ENCODE measurements at regions not wholly inside any gene's neighbourhood (a gene's known extent, or its start where the extent isn't known, plus 50 kb on each side); places are given as distances from the start of the nearest gene placed in this dataset.

DNA sequence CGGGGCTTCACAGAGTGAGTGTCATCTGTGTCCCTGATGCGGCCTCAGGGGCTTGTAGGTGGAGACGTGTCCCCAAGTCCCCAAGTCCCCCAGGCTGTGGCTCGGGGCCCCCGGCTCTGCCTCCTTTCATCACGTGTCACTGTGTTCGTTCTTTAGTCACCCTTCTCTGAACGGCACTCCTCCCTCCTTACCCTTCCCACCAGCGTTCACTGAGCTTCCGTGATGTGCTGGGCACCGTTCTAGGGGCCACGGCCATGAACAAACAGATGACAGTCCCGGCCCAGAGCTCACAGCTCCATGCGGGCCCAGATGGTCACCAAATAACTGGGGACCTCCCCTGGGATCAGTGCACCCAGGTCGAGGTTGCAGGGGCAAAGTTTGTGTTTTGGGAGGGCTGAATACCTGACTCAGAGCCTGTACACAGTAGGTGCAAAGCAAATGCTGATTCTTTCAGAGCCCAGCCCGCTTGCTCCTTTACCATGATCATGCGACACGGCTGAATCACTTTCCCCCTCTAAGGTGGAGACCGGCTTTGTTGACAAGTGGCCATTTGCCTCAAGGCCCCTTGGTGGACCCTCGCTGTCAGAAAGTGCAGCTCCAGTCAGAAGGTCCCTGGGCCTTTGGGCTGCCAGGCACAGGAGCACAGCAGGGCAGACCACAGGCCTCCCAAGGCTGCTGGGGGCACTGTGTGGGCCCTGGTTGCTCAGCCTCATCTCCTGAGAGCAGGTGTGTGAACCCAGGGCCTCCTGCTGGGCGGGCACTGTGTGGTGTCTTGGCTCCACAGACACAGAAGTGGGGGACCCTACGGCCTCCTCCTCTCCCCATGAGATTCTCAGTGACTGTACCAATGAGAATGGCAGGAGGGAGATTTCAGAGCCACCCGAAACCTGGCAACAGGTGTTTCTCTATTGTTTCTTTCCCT, 592.5 kb downstream of the PTPRU start:
- Histone ChIP-seq H3K9me3 (ENCODE audit: low read length) (no peaks in the 10 kb centered on the region), H3K4me1 (ENCODE audit: insufficient read depth, low read length) (no peaks in the 10 kb centered on the region), H3K27me3 (ENCODE audit: control insufficient read depth in 1 of 2, insufficient read depth in 2 of 2, low read length in 2 of 2) (peaks cover 0 to 22% of the 10 kb centered on the region in 2 donors), H3K27ac (ENCODE audit: low read depth, low read length) (no peak overlapping the region), H3K36me3 (ENCODE audit: insufficient read depth, low read length) (no peaks in the 10 kb centered on the region), H3K4me3 (ENCODE audit: low read depth in 1 of 2, low read length in 2 of 2) (no peak overlapping the region), H3K9ac (ENCODE audit: low read length) (no peak overlapping the region)

DNA sequence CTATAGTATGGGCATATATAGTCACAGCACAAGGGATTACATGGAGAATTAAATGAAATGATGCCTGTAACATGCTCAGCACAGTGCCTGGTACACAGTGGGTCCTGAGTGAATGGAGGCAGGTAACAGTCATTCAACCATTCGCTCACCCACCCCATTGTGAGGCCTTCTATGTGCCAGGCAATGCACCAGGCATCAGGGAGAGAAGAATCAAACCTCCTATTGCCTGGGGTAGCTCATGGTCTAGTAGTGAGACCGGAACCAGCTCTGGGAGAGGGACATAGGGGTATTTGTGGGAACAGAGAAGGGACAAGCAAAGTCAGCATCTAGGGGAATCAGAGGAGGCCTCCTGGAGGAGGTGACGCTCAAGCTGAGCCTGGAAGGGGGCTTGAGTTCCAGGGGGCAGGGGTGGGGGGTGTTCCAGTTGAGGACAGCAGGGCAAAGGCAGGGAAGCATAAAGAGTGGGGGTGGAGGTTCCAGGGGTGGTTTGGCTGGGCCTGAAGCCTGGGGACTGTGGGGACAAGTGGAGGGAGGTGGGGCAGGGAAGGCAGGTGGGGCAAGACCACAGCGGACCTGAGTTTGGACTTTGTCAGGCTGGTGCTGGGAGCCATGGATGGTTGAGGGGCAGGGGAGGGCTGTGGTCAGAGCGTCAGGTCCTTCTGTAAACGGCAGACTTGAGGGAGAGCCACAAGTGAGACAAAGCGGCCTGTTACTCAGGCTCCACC, 591.6 kb downstream of the PTPRU start:
- Histone ChIP-seq H3K36me3 (ENCODE audit: insufficient read depth, low read length) (no peaks in the 10 kb centered on the region), H3K4me1 (ENCODE audit: insufficient read depth, low read length) (no peaks in the 10 kb centered on the region), H3K9me3 (ENCODE audit: low read length) (no peaks in the 10 kb centered on the region), H3K27ac (ENCODE audit: low read depth, low read length) (no peak overlapping the region), H3K4me3 (ENCODE audit: low read depth in 1 of 2, low read length in 2 of 2) (no peak overlapping the region), H3K27me3 (ENCODE audit: control insufficient read depth in 1 of 2, insufficient read depth in 2 of 2, low read length in 2 of 2) (peaks cover 0 to 22% of the 10 kb centered on the region in 2 donors), H3K9ac (ENCODE audit: low read length) (no peak overlapping the region)

DNA sequence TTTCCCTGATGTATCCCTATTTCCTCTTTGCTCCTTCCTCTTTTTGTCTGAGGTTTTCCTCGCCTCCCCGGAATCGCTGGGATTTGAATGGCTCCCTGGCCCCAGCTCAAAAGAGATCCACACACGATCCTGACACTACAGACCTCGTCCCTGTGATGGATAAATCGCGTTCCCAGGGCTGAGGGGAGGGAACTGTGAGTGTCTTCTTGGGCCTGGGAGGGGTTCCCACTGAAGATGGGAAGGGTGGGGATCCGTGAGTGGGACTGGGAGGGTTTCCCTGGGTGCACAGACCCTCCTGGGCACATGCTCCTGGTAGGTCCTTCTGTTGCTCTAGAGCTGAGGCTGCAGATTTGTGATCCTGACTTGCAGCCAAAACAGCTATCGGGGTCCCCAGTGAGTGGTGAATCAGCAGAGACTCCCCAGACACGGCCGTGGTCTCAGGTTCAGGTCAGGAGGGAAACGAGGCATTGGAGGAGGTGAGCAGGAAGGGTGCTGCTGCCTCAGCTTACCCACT, 591.0 kb downstream of the PTPRU start:
- Histone ChIP-seq H3K9me3 (ENCODE audit: low read length) (no peaks in the 10 kb centered on the region), H3K4me3 (ENCODE audit: low read depth in 1 of 2, low read length in 2 of 2) (no peak overlapping the region), H3K27me3 (ENCODE audit: control insufficient read depth in 1 of 2, insufficient read depth in 2 of 2, low read length in 2 of 2) (peaks cover 0 to 22% of the 10 kb centered on the region in 2 donors), H3K36me3 (ENCODE audit: insufficient read depth, low read length) (no peaks in the 10 kb centered on the region), H3K27ac (ENCODE audit: low read depth, low read length) (no peak overlapping the region), H3K9ac (ENCODE audit: low read length) (no peak overlapping the region), H3K4me1 (ENCODE audit: insufficient read depth, low read length) (no peaks in the 10 kb centered on the region)

DNA sequence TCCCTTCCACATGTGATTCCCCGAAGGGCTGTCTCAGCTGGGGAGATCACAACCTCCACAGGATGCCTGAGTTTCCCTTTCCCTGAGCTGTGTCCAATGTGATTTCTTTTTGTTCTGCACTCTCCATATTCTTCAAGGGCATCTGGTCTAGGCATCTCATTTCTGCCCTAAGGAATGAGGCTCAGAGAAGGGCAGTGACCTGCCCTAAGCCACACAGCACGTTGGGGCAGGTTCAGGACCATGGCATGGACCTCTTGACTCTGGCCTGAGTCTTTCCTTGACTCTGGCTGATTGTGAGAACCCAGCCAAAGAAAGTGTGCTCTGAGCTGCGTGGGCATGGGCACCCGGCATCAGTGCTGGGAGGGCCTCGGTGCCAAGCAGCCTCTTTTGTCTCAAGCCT, 590.3 kb downstream of the PTPRU start:
- peaks cover 0 to 22% of the 10 kb centered on the region in 2 donors for H3K27me3 ChIP-seq (ENCODE audit: control insufficient read depth in 1 of 2, insufficient read depth in 2 of 2, low read length in 2 of 2)
- no peak overlapping the region for H3K9ac ChIP-seq (ENCODE audit: low read length)

DNA sequence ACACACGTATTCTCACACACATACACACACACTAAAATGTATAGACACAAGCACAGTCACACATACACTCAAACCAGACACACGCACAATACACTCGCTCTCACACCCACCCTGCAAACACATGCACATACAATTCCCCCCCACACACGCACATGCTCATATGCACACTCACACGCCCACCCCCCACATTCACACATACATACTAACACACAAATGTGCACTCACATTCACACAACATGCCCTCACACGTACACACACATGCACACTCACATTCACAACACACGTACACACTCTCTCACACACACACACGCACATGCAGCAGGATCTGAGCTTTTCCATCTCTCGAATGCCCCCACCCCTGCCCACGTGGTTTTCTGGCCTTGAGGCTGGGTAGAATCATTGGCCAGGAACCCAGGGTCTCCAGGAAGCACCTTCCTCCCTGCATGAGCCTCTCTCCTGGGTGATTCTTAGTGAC, 589.7 kb downstream of the PTPRU start:
- Histone ChIP-seq H3K36me3 (ENCODE audit: insufficient read depth, low read length) (no peaks in the 10 kb centered on the region), H3K4me3 (ENCODE audit: low read depth in 1 of 2, low read length in 2 of 2) (no peak overlapping the region), H3K9me3 (ENCODE audit: low read length) (no peaks in the 10 kb centered on the region), H3K9ac (ENCODE audit: low read length) (no peak overlapping the region), H3K27me3 (ENCODE audit: control insufficient read depth in 1 of 2, insufficient read depth in 2 of 2, low read length in 2 of 2) (peaks cover 0 to 22% of the 10 kb centered on the region in 2 donors), H3K4me1 (ENCODE audit: insufficient read depth, low read length) (no peaks in the 10 kb centered on the region), H3K27ac (ENCODE audit: low read depth, low read length) (no peak overlapping the region)

More for the DNA sequence above, 590.3 kb downstream of the PTPRU start:
- no peak overlapping the region for H3K4me3 ChIP-seq (ENCODE audit: low read depth in 1 of 2, low read length in 2 of 2)
- H3K4me1 ChIP-seq (ENCODE audit: insufficient read depth, low read length) = no peaks in the 10 kb centered on the region
- no peaks in the 10 kb centered on the region for H3K9me3 ChIP-seq (ENCODE audit: low read length)
- no peak overlapping the region for H3K27ac ChIP-seq (ENCODE audit: low read depth, low read length)
- H3K36me3 ChIP-seq (ENCODE audit: insufficient read depth, low read length) = no peaks in the 10 kb centered on the region

DNA sequence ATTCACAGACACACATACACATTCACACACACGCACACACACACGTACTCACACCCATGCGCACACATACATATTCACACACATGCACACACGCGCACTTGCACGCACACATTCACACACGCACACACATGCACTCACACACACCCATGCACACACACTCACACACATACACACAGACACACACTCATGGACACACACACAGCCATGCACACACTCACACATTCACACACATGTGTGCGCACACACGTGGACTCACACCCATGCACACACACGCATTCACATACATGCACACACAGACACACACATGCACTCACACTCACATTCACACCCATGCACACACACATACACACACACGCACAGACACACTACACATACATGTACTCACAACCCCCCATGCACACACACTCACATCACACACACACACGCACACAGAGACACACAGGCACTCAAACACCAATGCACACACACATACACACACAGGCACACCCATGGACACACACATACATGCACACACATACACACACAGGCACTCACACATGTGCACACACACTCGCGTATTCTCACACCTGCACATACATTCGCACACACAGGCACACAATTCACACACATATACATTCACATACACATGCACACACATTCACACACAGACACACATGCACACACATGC, 589.1 kb downstream of the PTPRU start:
- Histone ChIP-seq H3K36me3 (ENCODE audit: insufficient read depth, low read length) (no peaks in the 10 kb centered on the region), H3K9me3 (ENCODE audit: low read length) (no peaks in the 10 kb centered on the region), H3K9ac (ENCODE audit: low read length) (no peak overlapping the region), H3K4me1 (ENCODE audit: insufficient read depth, low read length) (no peaks in the 10 kb centered on the region), H3K27me3 (ENCODE audit: control insufficient read depth in 1 of 2, insufficient read depth in 2 of 2, low read length in 2 of 2) (peaks cover 0 to 22% of the 10 kb centered on the region in 2 donors), H3K27ac (ENCODE audit: low read depth, low read length) (no peak overlapping the region), H3K4me3 (ENCODE audit: low read depth in 1 of 2, low read length in 2 of 2) (no peak overlapping the region)

DNA sequence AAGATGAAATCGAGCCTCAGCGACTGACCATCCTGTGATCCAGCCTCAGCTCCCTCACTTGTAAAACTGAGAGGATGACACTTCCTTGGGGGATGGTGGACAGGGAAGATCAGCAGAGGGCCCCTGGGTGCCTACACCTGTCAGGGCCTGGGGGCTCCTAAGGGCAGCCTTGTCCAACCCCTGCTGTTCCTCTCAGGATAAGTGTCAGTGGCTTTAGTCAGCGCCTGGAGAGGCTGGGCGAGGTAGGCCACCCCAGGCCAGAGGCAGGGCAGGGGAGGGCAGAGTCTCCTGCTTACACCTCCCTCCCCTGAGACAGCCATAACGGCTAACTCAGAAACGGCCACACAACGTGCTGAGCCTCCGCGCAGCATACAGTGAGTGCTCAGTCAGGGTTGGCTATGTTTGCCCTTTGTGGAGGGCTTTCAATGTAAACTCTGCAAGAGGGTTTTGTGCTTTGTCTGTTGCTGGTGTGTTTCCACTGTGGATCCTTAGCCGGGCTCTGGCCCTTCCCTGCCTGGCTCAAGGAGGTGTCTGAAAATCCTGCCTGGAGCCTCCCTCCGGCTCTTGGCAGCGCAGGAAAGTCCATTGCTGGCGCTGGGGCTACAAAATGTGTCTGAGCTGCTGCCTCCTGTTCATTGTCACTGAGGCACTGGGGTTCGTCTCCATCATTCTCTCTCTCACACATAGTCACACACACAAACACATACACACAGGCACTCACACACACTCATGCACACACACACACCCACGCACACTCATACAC, 588.4 kb downstream of the PTPRU start:
- Histone ChIP-seq H3K36me3 (ENCODE audit: insufficient read depth, low read length) (no peaks in the 10 kb centered on the region), H3K27ac (ENCODE audit: low read depth, low read length) (no peak overlapping the region), H3K9me3 (ENCODE audit: low read length) (no peaks in the 10 kb centered on the region), H3K9ac (ENCODE audit: low read length) (no peak overlapping the region), H3K27me3 (ENCODE audit: control insufficient read depth in 1 of 2, insufficient read depth in 2 of 2, low read length in 2 of 2) (peaks cover 0 to 22% of the 10 kb centered on the region in 2 donors), H3K4me1 (ENCODE audit: insufficient read depth, low read length) (no peaks in the 10 kb centered on the region), H3K4me3 (ENCODE audit: low read depth in 1 of 2, low read length in 2 of 2) (no peak overlapping the region)

DNA sequence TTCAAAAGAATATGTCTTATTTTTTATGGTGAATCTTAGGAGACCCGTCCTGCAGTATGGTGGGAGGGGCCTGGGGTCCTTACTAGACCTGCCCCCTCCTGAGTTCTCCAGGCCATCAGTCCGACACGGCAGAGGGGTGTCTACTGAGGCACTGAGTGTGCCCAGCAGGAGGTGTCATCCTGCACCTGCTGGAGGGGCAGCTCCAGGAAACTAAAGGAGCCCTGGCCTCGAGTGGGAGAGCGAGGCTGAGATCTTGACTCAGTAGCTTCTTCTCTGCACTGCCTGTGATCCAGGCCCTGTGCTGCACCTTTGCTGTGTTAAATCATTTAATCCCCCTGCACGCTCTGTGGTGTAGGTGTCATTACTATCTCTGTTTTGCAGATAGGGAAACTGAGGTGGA, 587.7 kb downstream of the PTPRU start:
- Histone ChIP-seq H3K9ac (ENCODE audit: low read length) (no peak overlapping the region), H3K4me1 (ENCODE audit: insufficient read depth, low read length) (no peaks in the 10 kb centered on the region), H3K27me3 (ENCODE audit: control insufficient read depth in 1 of 2, insufficient read depth in 2 of 2, low read length in 2 of 2) (peaks cover 0 to 16% of the 10 kb centered on the region in 2 donors), H3K27ac (ENCODE audit: low read depth, low read length) (no peak overlapping the region), H3K9me3 (ENCODE audit: low read length) (no peaks in the 10 kb centered on the region), H3K36me3 (ENCODE audit: insufficient read depth, low read length) (no peaks in the 10 kb centered on the region), H3K4me3 (ENCODE audit: low read depth in 1 of 2, low read length in 2 of 2) (no peak overlapping the region)

DNA sequence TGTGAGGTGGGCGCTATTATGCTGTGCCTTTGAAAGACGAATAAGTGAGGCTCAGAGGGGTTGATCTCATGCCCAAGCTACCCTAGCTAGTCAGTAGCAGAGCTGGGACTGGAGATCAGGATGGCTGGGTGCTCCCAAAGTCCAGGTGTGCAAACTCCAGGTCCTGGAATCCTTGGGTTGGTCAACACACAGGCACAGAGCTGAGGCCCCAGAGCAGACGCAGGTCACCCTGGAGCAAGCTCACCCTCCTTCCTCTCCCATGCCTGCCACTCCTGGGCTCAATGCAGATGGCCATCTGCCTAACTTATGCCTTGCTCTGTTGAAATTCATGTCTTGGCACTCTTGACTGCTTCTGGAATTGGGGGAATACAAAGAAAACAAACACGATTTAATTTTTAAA, 587.2 kb downstream of the PTPRU start:
- no peaks in the 10 kb centered on the region for H3K9me3 ChIP-seq (ENCODE audit: low read length)
- H3K27me3 ChIP-seq (ENCODE audit: control insufficient read depth in 1 of 2, insufficient read depth in 2 of 2, low read length in 2 of 2) = peaks cover 0 to 11% of the 10 kb centered on the region in 2 donors
- no peaks in the 10 kb centered on the region for H3K36me3 ChIP-seq (ENCODE audit: insufficient read depth, low read length)
- H3K4me1 ChIP-seq (ENCODE audit: insufficient read depth, low read length) = no peaks in the 10 kb centered on the region
- H3K4me3 ChIP-seq (ENCODE audit: low read depth in 1 of 2, low read length in 2 of 2) = no peak overlapping the region
- H3K27ac ChIP-seq (ENCODE audit: low read depth, low read length) = no peak overlapping the region
- no peak overlapping the region for H3K9ac ChIP-seq (ENCODE audit: low read length)

DNA sequence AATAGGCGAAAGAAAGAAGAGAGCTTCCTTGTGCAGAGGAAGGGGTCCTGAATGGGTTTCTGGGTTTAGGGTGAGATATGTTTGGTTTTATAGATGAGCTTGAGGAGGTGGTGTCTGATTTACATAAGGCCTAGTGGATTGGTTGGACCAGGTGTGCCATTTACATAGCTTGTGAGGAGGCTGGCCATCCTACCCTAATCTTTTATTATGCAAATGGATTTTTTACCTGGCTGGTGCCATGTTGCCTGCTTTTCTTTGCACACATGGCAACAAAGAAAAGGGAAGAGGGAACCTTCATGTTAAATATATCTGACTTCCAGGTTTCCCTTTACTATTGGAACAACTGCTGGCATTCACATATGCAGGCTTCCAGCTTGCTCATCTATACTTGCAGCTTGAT, 585.3 kb downstream of the PTPRU start:
- Histone ChIP-seq H3K4me1 (ENCODE audit: insufficient read depth, low read length) (no peaks in the 10 kb centered on the region), H3K36me3 (ENCODE audit: insufficient read depth, low read length) (no peaks in the 10 kb centered on the region), H3K4me3 (ENCODE audit: low read depth in 1 of 2, low read length in 2 of 2) (no peak overlapping the region), H3K27ac (ENCODE audit: low read depth, low read length) (no peak overlapping the region), H3K27me3 (ENCODE audit: control insufficient read depth in 1 of 2, insufficient read depth in 2 of 2, low read length in 2 of 2) (peaks cover 0 to 7% of the 10 kb centered on the region in 2 donors), H3K9ac (ENCODE audit: low read length) (no peak overlapping the region), H3K9me3 (ENCODE audit: low read length) (no peaks in the 10 kb centered on the region)

Measured in muscle layer of colon (tissue), 2 donors.